ENCODE measurements at regions not wholly inside any gene's neighbourhood (a gene's known extent, or its start where the extent isn't known, plus 50 kb on each side); places are given as distances from the start of the nearest gene placed in this dataset.

GRCh38 chr9:34892886-34893285, 65.2 kb upstream of the PHF24 start:
- Histone ChIP-seq H3K36me3 (no peaks in the 10 kb centered on the region), H3K27ac (replicated peaks in 1 of 4) (no peak overlapping the region), H3K9me3 (no peaks in the 10 kb centered on the region), H3K27me3 (peaks cover 0 to 30% (median 3%) of the 10 kb centered on the region in 4 donors), H3K4me1 (peaks cover 0 to 5% (median 0%) of the 10 kb centered on the region in 4 donors), H3K4me3 (no peak overlapping the region)
- intact Hi-C loops (cut with DNase I), result loop anchor here (10.0 kb wide), 1 partner anchor 582 kb away; no protein-coding TSS in a partner anchor
- WGBS, result 43% methylated on average over 5 of the region's 5 CpGs
- DNase-seq (ENCODE audit: extremely low spot score), result no peak
- TF ChIP-seq POLR2A (IDR thresholded peaks at IDR 0.05; ENCODE audit: low read depth) (no peak), CTCF (IDR thresholded peaks at IDR 0.05) (no peak), POLR2AphosphoS5 (IDR thresholded peaks at IDR 0.05) (no peak), EP300 (IDR thresholded peaks at IDR 0.05) (no peak)

GRCh38 chr9:34891386-34891785, 66.7 kb upstream of the PHF24 start:
- Histone ChIP-seq H3K4me3 (no peak overlapping the region), H3K4me1 (peaks cover 0 to 5% (median 0%) of the 10 kb centered on the region in 4 donors), H3K27me3 (peaks cover 0 to 15% (median 3%) of the 10 kb centered on the region in 4 donors), H3K27ac (replicated peaks in 1 of 4) (no peak overlapping the region), H3K9me3 (no peaks in the 10 kb centered on the region), H3K36me3 (no peaks in the 10 kb centered on the region)
- intact Hi-C loops (cut with DNase I), result loop anchor here (10.0 kb wide), 1 partner anchor 583 kb away; no protein-coding TSS in a partner anchor
- no peak for TF ChIP-seq POLR2AphosphoS5 (IDR thresholded peaks at IDR 0.05)
- no peak for TF ChIP-seq POLR2A (IDR thresholded peaks at IDR 0.05; ENCODE audit: low read depth)
- no peak for TF ChIP-seq EP300 (IDR thresholded peaks at IDR 0.05)
- no peak for TF ChIP-seq CTCF (IDR thresholded peaks at IDR 0.05)
- no CpG with 5 or more reads among the region's 1 CpG for WGBS
- DNase-seq (ENCODE audit: extremely low spot score), result peak; percentile 86

- intact Hi-C loops (cut with DNase I), result no loop called here
- peak; percentile 21 for DNase-seq (ENCODE audit: extremely low spot score)
- Histone ChIP-seq H3K36me3 (no peaks in the 10 kb centered on the region), H3K4me3 (no peak overlapping the region), H3K27ac (replicated peaks in 1 of 4) (no peak overlapping the region), H3K27me3 (peaks cover 0 to under 1% (median 0%) of the 10 kb centered on the region in 4 donors), H3K9me3 (no peaks in the 10 kb centered on the region), H3K4me1 (peaks cover 0 to 2% (median 0%) of the 10 kb centered on the region in 4 donors)
- TF ChIP-seq EP300 (IDR thresholded peaks at IDR 0.05), result no peak
- TF ChIP-seq CTCF (IDR thresholded peaks at IDR 0.05), result no peak
- no peak for TF ChIP-seq POLR2AphosphoS5 (IDR thresholded peaks at IDR 0.05)
- TF ChIP-seq POLR2A (IDR thresholded peaks at IDR 0.05; ENCODE audit: low read depth), result no peak
- whole genome bisulfite sequencing, result 33% methylated on average over 2 of the region's 2 CpGs
These were observed 70.2 kb upstream of the PHF24 start for GRCh38 chr9:34887841-34888240.

GRCh38 chr9:34884747-34885189, 73.3 kb upstream of the PHF24 start:
- intact Hi-C loops (cut with DNase I), result no loop called here
- no peaks in the 10 kb centered on the region for H3K36me3 ChIP-seq
- H3K4me3 ChIP-seq, result no peak overlapping the region
- no peak for DNase-seq (ENCODE audit: extremely low spot score)
- TF ChIP-seq POLR2AphosphoS5 (IDR thresholded peaks at IDR 0.05) (no peak), EP300 (IDR thresholded peaks at IDR 0.05) (no peak), POLR2A (IDR thresholded peaks at IDR 0.05; ENCODE audit: low read depth) (no peak), CTCF (IDR thresholded peaks at IDR 0.05) (no peak)
- H3K27me3 ChIP-seq, result no peaks in the 10 kb centered on the region
- no peak overlapping the region for H3K27ac ChIP-seq (replicated peaks in 1 of 4)
- no peaks in the 10 kb centered on the region for H3K9me3 ChIP-seq
- no peaks in the 10 kb centered on the region for H3K4me1 ChIP-seq
- 75% methylated on average over 2 of the region's 2 CpGs for WGBS

- WGBS, result 91% methylated on average over 3 of the region's 3 CpGs
- H3K27ac ChIP-seq (replicated peaks in 1 of 4), result no peak overlapping the region
These were observed 82.0 kb upstream of the PHF24 start for GRCh38 chr9:34876096-34876495.

More at GRCh38 chr9:34876096-34876495, 82.0 kb upstream of the PHF24 start:
- H3K4me1 ChIP-seq, result no peaks in the 10 kb centered on the region
- no peaks in the 10 kb centered on the region for H3K36me3 ChIP-seq
- H3K9me3 ChIP-seq, result no peaks in the 10 kb centered on the region
- intact Hi-C loops (cut with DNase I), result no loop called here
- no peak overlapping the region for H3K4me3 ChIP-seq
- DNase-seq (ENCODE audit: extremely low spot score), result no peak
- no peak for TF ChIP-seq POLR2A (IDR thresholded peaks at IDR 0.05; ENCODE audit: low read depth)
- TF ChIP-seq CTCF (IDR thresholded peaks at IDR 0.05), result no peak
- no peak for TF ChIP-seq POLR2AphosphoS5 (IDR thresholded peaks at IDR 0.05)
- no peak for TF ChIP-seq EP300 (IDR thresholded peaks at IDR 0.05)
- H3K27me3 ChIP-seq, result peaks cover 0 to 13% (median 0%) of the 10 kb centered on the region in 4 donors

All from esophagus muscularis mucosa (tissue), 4 donors.